WTC11 (cell line): ENCODE measurements at regions not wholly inside any gene's neighbourhood (a gene's known extent, or its start where the extent isn't known, plus 50 kb on each side); places are given as distances from the start of the nearest gene placed in this dataset.

Experiments
- ARID4B ChIP-seq: sonication (generic); formaldehyde crosslinking; IDR thresholded peaks from 2 replicates; pipeline ENCODE4 v1.8.0; 2023; ENCODE audit warnings: missing genetic modification reagents, mild to moderate bottlenecking, borderline replicate concordance
- CTCF ChIP-seq: fragments of 200-600 bp; IDR thresholded peaks from 2 replicates; pipeline ENCODE4 v1.8.0; 2022; ENCODE audit warnings: antibody characterized with exemption
- GABPB1 ChIP-seq: sonication (generic); formaldehyde crosslinking; IDR thresholded peaks from 2 replicates; pipeline ENCODE4 v1.8.1; 2023; ENCODE audit warnings: mild to moderate bottlenecking, missing genetic modification reagents
- NFYB ChIP-seq: sonication (generic); formaldehyde crosslinking; conservative IDR thresholded peaks from 2 replicates; pipeline ENCODE4 v1.8.0; 2022; ENCODE audit warnings: low read depth, missing genetic modification reagents
- ZBTB43 ChIP-seq: sonication (generic); formaldehyde crosslinking; IDR thresholded peaks from 2 replicates; pipeline ENCODE4 v1.8.1; 2023; ENCODE audit warnings: mild to moderate bottlenecking, missing genetic modification reagents
- ZNF232 ChIP-seq: sonication (generic); formaldehyde crosslinking; IDR thresholded peaks from 2 replicates; pipeline ENCODE4 v1.8.0; 2022; ENCODE audit warnings: mild to moderate bottlenecking, missing genetic modification reagents
- TF ChIP-seq, protein P1 (sequence below): sonication (generic); formaldehyde crosslinking; IDR thresholded peaks from 2 replicates; pipeline ENCODE4 v1.8.1; 2022; ENCODE audit warnings: low read depth, missing genetic modification reagents, borderline replicate concordance

- TF ChIP-seq CTCF, result no peak
- no peak for TF ChIP-seq NFYB (CRISPR knock-in tag)
- no peak for TF ChIP-seq GABPB1 (CRISPR knock-in tag)
- TF ChIP-seq, protein P1, sequence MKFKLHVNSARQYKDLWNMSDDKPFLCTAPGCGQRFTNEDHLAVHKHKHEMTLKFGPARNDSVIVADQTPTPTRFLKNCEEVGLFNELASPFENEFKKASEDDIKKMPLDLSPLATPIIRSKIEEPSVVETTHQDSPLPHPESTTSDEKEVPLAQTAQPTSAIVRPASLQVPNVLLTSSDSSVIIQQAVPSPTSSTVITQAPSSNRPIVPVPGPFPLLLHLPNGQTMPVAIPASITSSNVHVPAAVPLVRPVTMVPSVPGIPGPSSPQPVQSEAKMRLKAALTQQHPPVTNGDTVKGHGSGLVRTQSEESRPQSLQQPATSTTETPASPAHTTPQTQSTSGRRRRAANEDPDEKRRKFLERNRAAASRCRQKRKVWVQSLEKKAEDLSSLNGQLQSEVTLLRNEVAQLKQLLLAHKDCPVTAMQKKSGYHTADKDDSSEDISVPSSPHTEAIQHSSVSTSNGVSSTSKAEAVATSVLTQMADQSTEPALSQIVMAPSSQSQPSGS (CRISPR knock-in tag), result no peak
- no peak for TF ChIP-seq ZNF232 (CRISPR knock-in tag)
- TF ChIP-seq ZBTB43 (CRISPR knock-in tag), result no peak
- TF ChIP-seq ARID4B (CRISPR knock-in tag), result no peak
These were observed 116.7 kb downstream of the FAM53A start for GRCh38 chr4:1567519-1567807.
